AG10803 (cell line): ENCODE measurements at regions not wholly inside any gene's neighbourhood (a gene's known extent, or its start where the extent isn't known, plus 50 kb on each side); places are given as distances from the start of the nearest gene placed in this dataset.
"Not testable (repeated sequence)": the region's sequence is repeated elsewhere in the genome, so short reads cannot be mapped to it uniquely, and the experiment has no call there.

Source experiments
- DNase-seq: peaks from one replicate; pipeline ENCODE4 v3.0.0; 2010; ENCODE audit warnings: low read depth
- H3K4me3 ChIP-seq: 2 replicates; pipeline ENCODE4 v1.5.1; 2011; ENCODE audit warnings: mild to moderate bottlenecking, low read length, control low read depth
- CTCF ChIP-seq: conservative IDR thresholded peaks from 2 replicates; pipeline ENCODE4 v1.5.1; 2011; ENCODE audit warnings: mild to moderate bottlenecking, low read length, control low read depth, inconsistent platforms

DNA sequence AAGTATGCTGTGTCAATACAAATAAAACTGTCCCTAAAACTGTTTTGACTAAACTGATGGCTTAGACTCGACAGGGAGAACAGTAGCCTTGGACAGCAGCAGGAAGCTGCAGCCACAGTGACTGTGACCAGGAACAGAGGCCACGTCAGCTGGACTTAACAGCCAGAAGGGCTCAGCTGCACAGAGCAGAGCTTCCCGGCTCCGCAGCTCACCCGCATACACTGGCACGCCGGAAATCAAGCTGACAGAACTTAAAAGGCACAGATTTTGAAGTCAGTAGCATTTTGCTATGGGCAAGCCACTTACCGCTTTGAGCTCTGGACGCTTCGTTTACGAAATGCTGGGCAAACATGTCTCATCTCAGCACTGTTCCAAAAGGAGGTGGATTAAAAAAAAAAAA, 769.7 kb upstream of the AUTS2 start:
- DNase-seq, result peak; percentile 20

GRCh38 chr7:68833422-68833821, 764.9 kb upstream of the AUTS2 start:
- no peak overlapping the region for H3K4me3 ChIP-seq
- no peak for TF ChIP-seq CTCF
- DNase-seq, result no peak

More for the DNA sequence above, 769.7 kb upstream of the AUTS2 start:
- no peak for TF ChIP-seq CTCF
- no peak overlapping the region for H3K4me3 ChIP-seq

- no peak for DNase-seq
- no peak for TF ChIP-seq CTCF
- H3K4me3 ChIP-seq, result no peak overlapping the region
These were observed 759.3 kb upstream of the AUTS2 start for GRCh38 chr7:68839014-68839413.

DNA sequence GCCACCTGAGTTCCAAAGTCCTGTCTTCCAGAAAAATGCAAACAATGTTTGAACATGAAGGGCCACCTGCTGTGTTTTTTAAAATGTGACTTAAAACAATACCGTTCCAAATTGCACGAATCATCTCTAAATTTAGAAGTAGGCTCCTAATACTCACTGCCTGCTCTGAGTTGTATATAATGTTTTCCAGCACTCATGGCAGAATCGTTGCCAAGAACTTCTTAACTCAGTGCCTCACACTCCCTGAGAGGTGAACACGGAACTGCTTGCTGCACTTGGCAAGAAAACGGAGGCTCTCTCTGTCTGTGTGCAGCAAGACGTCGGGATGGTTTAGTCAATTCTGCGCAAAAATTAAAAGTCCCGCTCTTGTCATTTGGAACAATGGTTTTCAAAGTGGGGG, 757.3 kb upstream of the AUTS2 start:
- DNase-seq, result peak; percentile 39
- no peak for TF ChIP-seq CTCF
- no peak overlapping the region for H3K4me3 ChIP-seq

- DNase-seq, H3K4me3 ChIP-seq: not testable (repeated sequence)
These were observed 754.3 kb upstream of the AUTS2 start for GRCh38 chr7:68843985-68844384.

DNA sequence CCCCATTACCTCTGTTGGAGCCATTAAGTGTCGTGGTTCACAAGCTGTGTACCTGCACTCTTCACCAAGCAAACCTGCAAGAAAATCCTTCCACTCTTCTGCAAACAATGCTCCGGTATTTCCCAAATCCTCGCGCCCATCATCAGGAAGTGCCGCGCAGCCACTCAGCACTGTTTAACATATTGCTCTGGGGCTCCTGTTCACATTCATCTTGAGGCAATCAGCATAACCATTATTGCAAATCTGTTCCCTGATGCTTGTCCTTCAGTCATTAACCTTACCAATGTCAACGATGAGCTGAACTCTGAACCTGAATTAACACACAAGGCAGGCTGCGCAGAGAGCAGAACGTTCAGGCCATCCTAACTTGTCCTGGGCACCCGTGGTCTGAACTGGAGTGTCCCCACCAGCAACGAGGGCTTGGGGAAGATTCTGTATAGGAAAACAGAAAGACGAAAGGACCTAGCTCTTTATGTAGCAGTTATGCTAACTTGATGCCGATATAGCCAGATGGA, 751.4 kb upstream of the AUTS2 start:
- H3K4me3 ChIP-seq, result no peak overlapping the region
- DNase-seq, result no peak
- TF ChIP-seq CTCF, result no peak

DNA sequence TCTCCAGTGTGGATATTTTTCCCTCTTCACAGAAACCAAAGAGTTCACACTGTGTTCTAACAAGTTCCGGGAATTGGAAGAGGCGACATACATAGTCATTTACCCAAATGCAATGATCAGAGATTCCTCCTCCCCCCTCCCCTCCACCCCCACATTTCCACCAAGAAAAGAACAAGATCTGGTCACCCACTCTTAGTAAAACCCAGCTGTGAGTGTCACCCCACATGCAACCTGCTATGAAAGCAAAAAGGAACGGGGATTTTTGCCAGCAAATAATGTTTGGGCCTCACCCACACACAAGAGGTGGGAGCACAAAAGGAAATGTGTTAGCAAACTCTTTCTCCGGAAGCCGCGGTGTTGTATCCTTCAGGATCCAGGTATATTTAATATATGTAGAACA, 745.0 kb upstream of the AUTS2 start:
- no peak for TF ChIP-seq CTCF
- DNase-seq, result no peak
- no peak overlapping the region for H3K4me3 ChIP-seq

DNA sequence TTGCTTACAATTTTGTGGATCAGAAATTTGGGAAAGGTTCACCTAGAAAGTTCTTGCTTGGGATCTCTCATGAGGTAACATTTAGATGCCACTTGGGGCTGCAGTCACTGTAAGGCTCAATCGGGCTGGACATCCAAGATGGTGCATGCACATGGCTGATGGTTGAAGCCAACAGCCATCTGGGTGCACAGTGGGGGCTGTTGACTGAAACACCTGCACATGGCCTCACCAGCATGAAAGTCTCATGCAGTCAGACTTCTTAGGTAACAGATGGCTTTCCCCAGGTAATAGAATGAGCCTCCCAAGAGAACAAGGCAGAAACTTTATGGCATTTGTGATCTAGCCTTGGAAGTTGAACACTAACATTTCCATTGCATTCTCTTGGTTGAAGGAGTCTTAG, 740.7 kb upstream of the AUTS2 start:
- H3K4me3 ChIP-seq, result no peak overlapping the region
- no peak for DNase-seq
- no peak for TF ChIP-seq CTCF
